Stimulated activated CD8-positive, alpha-beta memory T cell treated with anti-CD3 and anti-CD28 coated beads, Interleukin-12 subunit alpha, Interleukin-12 subunit beta, amount 100 ng/mL, for 24 hours (primary cell): ENCODE measurements at regions not wholly inside any gene's neighbourhood (a gene's known extent, or its start where the extent isn't known, plus 50 kb on each side); places are given as distances from the start of the nearest gene placed in this dataset.

Experiments
- DNase-seq: peaks from one replicate; pipeline ENCODE4 v3.0.0-alpha.2; 2020; ENCODE audit errors: extremely low read depth

GRCh38 chr1:157289424-157290105, 151.4 kb upstream of the ETV3 start:
- no peak for DNase-seq

- DNase-seq: no peak
These were observed 150.8 kb upstream of the ETV3 start for GRCh38 chr1:157288996-157289395.

GRCh38 chr1:157288492-157288891, 150.3 kb upstream of the ETV3 start:
- no peak for DNase-seq

GRCh38 chr1:157288006-157288405, 149.8 kb upstream of the ETV3 start:
- no peak for DNase-seq

- DNase-seq: no peak
These were observed 149.3 kb upstream of the ETV3 start for GRCh38 chr1:157287462-157287861.

- no peak for DNase-seq
These were observed 148.6 kb upstream of the ETV3 start for GRCh38 chr1:157286646-157287420.

GRCh38 chr1:157286096-157286495, 147.9 kb upstream of the ETV3 start:
- DNase-seq: no peak

- DNase-seq: no peak
These were observed 146.3 kb upstream of the ETV3 start for GRCh38 chr1:157284451-157284850.

- no peak for DNase-seq
These were observed 141.6 kb upstream of the ETV3 start for GRCh38 chr1:157279802-157280140.

- no peak for DNase-seq
These were observed 141.1 kb upstream of the ETV3 start for GRCh38 chr1:157279138-157279801.

GRCh38 chr1:157278383-157279137, 140.4 kb upstream of the ETV3 start:
- no peak for DNase-seq

- DNase-seq: no peak
These were observed 139.7 kb upstream of the ETV3 start for GRCh38 chr1:157277913-157278312.

GRCh38 chr1:157277281-157277680, 139.1 kb upstream of the ETV3 start:
- no peak for DNase-seq

GRCh38 chr1:157274698-157275534, 136.7 kb upstream of the ETV3 start:
- no peak for DNase-seq

GRCh38 chr1:157272729-157273524, 134.7 kb upstream of the ETV3 start:
- DNase-seq: no peak

- no peak for DNase-seq
These were observed 134.1 kb upstream of the ETV3 start for GRCh38 chr1:157272264-157272663.

- no peak for DNase-seq
These were observed 132.6 kb upstream of the ETV3 start for GRCh38 chr1:157270705-157271274.

GRCh38 chr1:157269656-157270375, 131.6 kb upstream of the ETV3 start:
- no peak for DNase-seq

GRCh38 chr1:157262891-157263290, 124.7 kb upstream of the ETV3 start:
- no peak for DNase-seq
